Femur (tissue), 1 donor: ENCODE measurements at regions not wholly inside any gene's neighbourhood (a gene's known extent, or its start where the extent isn't known, plus 50 kb on each side); places are given as distances from the start of the nearest gene placed in this dataset.
"Not testable (repeated sequence)": the region's sequence is repeated elsewhere in the genome, so short reads cannot be mapped to it uniquely, and the experiment has no call there.

Experiments used
- DNase-seq: peaks from one replicate; pipeline ENCODE4 v3.0.0-alpha.2; 2017

- DNase-seq = no peak
Measured at GRCh38 chr1:239098400-239099037, 287.8 kb upstream of the CHRM3 start.

GRCh38 chr1:239091537-239091936, 294.8 kb upstream of the CHRM3 start:
- no peak for DNase-seq

- no peak for DNase-seq
Measured at GRCh38 chr1:239084459-239085080, 301.8 kb upstream of the CHRM3 start.

- not testable (repeated sequence) for DNase-seq
Measured at GRCh38 chr1:239081947-239082346, 304.4 kb upstream of the CHRM3 start.

GRCh38 chr1:239067480-239067879, 318.9 kb upstream of the CHRM3 start:
- no peak for DNase-seq

- no peak for DNase-seq
Measured at GRCh38 chr1:239067058-239067457, 319.3 kb upstream of the CHRM3 start.

- no peak for DNase-seq
Measured at GRCh38 chr1:239061770-239062169, 324.6 kb upstream of the CHRM3 start.

- no peak for DNase-seq
Measured at GRCh38 chr1:239058190-239058589, 328.2 kb upstream of the CHRM3 start.

- DNase-seq = no peak
Measured at GRCh38 chr1:239056940-239057339, 329.4 kb upstream of the CHRM3 start.

GRCh38 chr1:239053279-239053678, 333.1 kb upstream of the CHRM3 start:
- DNase-seq = no peak

- DNase-seq = no peak
Measured at GRCh38 chr1:239049571-239049970, 336.8 kb upstream of the CHRM3 start.

GRCh38 chr1:239044829-239045228, 341.5 kb upstream of the CHRM3 start:
- DNase-seq = no peak

GRCh38 chr1:239040523-239040922, 345.8 kb upstream of the CHRM3 start:
- DNase-seq = no peak

- DNase-seq = no peak
Measured at GRCh38 chr1:239031310-239031709, 355.1 kb upstream of the CHRM3 start.

GRCh38 chr1:239025997-239026694, 360.2 kb upstream of the CHRM3 start:
- no peak for DNase-seq

GRCh38 chr1:239025223-239025622, 361.1 kb upstream of the CHRM3 start:
- DNase-seq = no peak

- DNase-seq = no peak
Measured at GRCh38 chr1:239023732-239024360, 362.5 kb upstream of the CHRM3 start.

GRCh38 chr1:239016337-239016736, 370.0 kb upstream of the CHRM3 start:
- no peak for DNase-seq

GRCh38 chr1:239011382-239011781, 375.0 kb upstream of the CHRM3 start:
- DNase-seq = peak; percentile 21

GRCh38 chr1:239008568-239008967, 377.8 kb upstream of the CHRM3 start:
- no peak for DNase-seq

- DNase-seq = no peak
Measured at GRCh38 chr1:239006276-239006675, 380.1 kb upstream of the CHRM3 start.

- no peak for DNase-seq
Measured at GRCh38 chr1:238999944-239000343, 386.4 kb upstream of the CHRM3 start.

GRCh38 chr1:238998577-238998976, 387.8 kb upstream of the CHRM3 start:
- no peak for DNase-seq
